ENCODE measurements at regions not wholly inside any gene's neighbourhood (a gene's known extent, or its start where the extent isn't known, plus 50 kb on each side); places are given as distances from the start of the nearest gene placed in this dataset.
A peak's percentile ranks its signal among the peaks of the same experiment; 100 is the strongest.

DNA sequence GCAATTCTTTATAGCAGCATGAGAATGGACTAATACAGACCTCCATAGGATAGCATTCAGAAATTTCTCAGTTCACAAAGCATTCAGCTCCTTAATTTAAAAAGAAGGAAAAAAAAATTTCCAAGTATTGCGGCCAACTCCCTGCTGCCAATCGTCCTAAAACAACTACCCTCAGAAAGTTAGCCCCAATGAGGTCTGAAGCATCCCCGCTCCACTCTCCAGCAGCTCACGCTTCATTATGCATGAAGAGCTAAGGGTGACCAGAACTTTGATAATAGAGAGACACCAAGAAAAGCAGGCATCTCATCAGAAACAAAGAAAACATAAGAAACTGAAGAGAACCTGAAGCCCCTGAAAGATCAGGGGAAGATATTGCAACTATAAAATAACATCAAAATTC, 172.8 kb upstream of the NUDT4 start:
- DNase-seq (no peak), ATAC-seq (no peak)
- no peaks in the 10 kb centered on the region for H3K9me3 ChIP-seq (ENCODE audit: control insufficient read depth, low read length)
- intact Hi-C loops (cut with DNase I), result no loop called here
- H3K4me3 ChIP-seq (ENCODE audit: low read length), result no peak overlapping the region
- H3K27me3 ChIP-seq (ENCODE audit: control insufficient read depth, insufficient read depth), result no peaks in the 10 kb centered on the region
- WGBS, result 91% methylated on average over 4 of the region's 4 CpGs
- no peak overlapping the region for H3K27ac ChIP-seq (ENCODE audit: low read length)
- H3K4me1 ChIP-seq (ENCODE audit: control insufficient read depth, insufficient read depth, low read length), result peaks cover 10% of the 10 kb centered on the region

DNA sequence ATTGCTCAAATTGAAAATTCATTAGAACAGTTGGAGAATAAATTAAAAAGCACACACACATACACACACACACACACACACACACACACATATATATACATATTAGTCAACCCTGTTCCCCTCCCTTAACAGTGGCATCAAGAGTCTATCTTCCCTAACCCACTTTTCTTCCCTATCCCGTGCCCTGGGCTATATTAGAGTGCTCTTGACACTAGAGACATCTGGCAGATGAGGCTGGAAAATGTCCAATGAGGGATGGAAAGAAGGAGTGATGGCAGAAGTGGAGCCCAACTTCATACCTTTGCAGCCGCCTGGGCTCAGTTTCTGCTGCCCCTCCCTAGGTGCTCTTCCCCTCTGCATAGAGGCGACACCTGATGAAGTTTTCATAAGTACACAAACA, 172.4 kb upstream of the NUDT4 start:
- 75% methylated on average over 3 of the region's 3 CpGs for WGBS
- H3K9me3 ChIP-seq (ENCODE audit: control insufficient read depth, low read length), result no peaks in the 10 kb centered on the region
- no peak overlapping the region for H3K4me3 ChIP-seq (ENCODE audit: low read length)
- peak in 1 of 3 donors; percentile 42 for DNase-seq
- no peak overlapping the region for H3K27ac ChIP-seq (ENCODE audit: low read length)
- no peaks in the 10 kb centered on the region for H3K27me3 ChIP-seq (ENCODE audit: control insufficient read depth, insufficient read depth)
- H3K4me1 ChIP-seq (ENCODE audit: control insufficient read depth, insufficient read depth, low read length), result peaks cover 6% of the 10 kb centered on the region
- intact Hi-C loops (cut with DNase I), result no loop called here
- peak; percentile 77 to 79 for ATAC-seq

DNA sequence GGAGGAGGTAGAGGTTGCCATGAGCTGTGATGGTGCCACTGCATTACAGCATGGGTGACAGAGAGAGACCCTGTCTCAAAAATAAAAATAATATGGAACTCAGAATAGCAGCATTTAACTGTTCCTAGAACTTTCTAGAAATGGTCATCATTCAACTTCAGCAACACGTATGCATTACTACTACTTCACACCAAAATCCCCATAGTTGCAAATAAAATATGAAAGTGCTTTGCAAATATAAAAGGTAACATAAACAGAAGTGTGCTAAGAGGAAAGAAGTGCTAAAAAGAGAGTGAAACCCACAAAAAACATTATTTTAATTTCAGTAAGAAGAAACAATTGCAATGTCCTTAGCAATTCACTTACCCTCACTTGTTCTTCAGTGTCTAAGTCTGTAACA, 169.7 kb upstream of the NUDT4 start:
- Histone ChIP-seq H3K27ac (ENCODE audit: low read length) (no peak overlapping the region), H3K4me1 (ENCODE audit: control insufficient read depth, insufficient read depth, low read length) (peaks cover 3% of the 10 kb centered on the region), H3K4me3 (ENCODE audit: low read length) (no peak overlapping the region), H3K9me3 (ENCODE audit: control insufficient read depth, low read length) (no peaks in the 10 kb centered on the region), H3K27me3 (ENCODE audit: control insufficient read depth, insufficient read depth) (no peaks in the 10 kb centered on the region)
- no peak for DNase-seq
- WGBS, result 93% methylated on average over 1 of the region's 1 CpG
- no peak for ATAC-seq
- intact Hi-C loops (cut with DNase I), result no loop called here

DNA sequence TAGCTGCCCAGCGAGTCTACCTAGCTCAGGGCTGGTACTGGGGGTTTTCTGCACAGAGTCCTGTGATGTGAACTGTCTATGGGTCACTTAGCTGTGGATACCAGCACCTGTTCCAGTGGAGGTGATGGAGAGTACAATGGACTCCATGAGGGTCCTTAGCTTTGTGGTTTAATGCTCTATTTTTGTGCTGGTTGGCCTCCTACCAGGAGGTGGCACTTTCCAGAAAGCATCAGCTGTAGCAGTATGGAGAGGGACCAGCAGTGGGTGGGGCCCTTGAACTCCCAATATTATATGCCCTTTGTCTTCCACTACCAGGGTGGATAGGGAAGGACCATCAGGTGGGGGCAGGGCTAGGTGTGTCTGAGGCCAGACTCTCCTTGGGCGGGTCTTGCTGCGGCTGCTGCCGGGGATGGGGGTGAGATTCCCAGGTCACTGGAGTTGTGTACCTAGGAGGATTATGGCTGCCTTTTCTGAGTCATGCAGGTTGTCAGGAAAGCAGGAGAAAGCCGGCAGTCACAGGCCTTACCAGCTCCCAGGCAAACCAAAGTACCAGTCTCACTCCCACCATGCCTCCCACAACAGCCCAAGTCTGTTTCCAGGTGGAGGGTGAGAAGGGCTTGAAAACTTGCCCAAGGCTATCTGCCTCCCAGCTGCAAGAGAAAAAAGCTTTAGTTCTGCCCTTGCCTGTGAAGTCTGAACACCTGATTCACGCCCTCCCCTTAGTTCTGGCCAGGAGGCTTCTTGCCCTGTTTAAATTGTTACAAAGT, 163.0 kb upstream of the NUDT4 start:
- 93% methylated on average over 6 of the region's 6 CpGs for WGBS
- H3K9me3 ChIP-seq (ENCODE audit: control insufficient read depth, low read length), result no peaks in the 10 kb centered on the region
- no peak for ATAC-seq
- no peaks in the 10 kb centered on the region for H3K27me3 ChIP-seq (ENCODE audit: control insufficient read depth, insufficient read depth)
- no peaks in the 10 kb centered on the region for H3K4me1 ChIP-seq (ENCODE audit: control insufficient read depth, insufficient read depth, low read length)
- no peak overlapping the region for H3K4me3 ChIP-seq (ENCODE audit: low read length)
- H3K27ac ChIP-seq (ENCODE audit: low read length), result no peak overlapping the region
- intact Hi-C loops (cut with DNase I), result no loop called here
- DNase-seq, result no peak

DNA sequence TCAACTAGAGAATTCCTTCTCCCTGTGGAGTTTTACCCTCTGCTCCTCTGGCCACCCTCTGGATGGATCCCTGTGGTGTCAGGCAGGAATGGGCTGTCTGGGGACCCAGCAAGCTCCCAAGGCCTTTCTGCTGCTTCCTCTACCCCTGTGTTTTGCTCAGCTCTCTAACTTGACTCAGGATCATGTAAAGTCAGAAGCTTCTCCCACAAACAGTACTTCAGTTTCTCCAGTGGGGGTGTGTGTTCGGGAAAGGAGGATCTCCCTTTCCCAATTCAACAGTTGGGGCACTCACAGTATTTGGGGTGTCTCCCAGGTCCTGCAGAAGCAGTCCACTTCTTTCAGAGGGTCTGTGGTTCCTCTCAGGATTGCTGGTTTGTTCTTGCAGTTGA, 162.4 kb upstream of the NUDT4 start:
- 93% methylated on average over 1 of the region's 1 CpG for WGBS
- Histone ChIP-seq H3K4me3 (ENCODE audit: low read length) (no peak overlapping the region), H3K27me3 (ENCODE audit: control insufficient read depth, insufficient read depth) (no peaks in the 10 kb centered on the region), H3K4me1 (ENCODE audit: control insufficient read depth, insufficient read depth, low read length) (no peaks in the 10 kb centered on the region), H3K27ac (ENCODE audit: low read length) (no peak overlapping the region), H3K9me3 (ENCODE audit: control insufficient read depth, low read length) (no peaks in the 10 kb centered on the region)
- ATAC-seq (no peak), DNase-seq (no peak)
- intact Hi-C loops (cut with DNase I), result no loop called here

DNA sequence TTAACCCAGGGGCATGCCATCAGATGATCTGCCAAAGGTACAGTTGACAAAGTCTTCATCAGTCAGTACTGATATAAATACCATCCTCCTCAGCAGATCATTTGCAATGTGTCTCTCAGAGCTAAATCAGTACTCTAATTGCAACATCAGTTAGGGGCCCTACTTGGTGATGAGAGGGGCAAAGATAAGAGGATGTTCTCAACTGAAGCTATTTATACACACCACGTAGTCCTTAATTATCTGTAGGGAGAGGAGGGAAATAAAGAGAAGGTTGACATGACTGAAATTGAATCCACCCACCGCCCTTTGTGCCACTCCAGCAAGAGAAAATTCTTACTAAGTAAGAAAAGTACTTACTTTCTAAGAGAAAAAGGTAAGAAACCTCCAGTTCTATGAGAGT, 157.8 kb upstream of the NUDT4 start:
- peak; percentile 94 for ATAC-seq

DNA sequence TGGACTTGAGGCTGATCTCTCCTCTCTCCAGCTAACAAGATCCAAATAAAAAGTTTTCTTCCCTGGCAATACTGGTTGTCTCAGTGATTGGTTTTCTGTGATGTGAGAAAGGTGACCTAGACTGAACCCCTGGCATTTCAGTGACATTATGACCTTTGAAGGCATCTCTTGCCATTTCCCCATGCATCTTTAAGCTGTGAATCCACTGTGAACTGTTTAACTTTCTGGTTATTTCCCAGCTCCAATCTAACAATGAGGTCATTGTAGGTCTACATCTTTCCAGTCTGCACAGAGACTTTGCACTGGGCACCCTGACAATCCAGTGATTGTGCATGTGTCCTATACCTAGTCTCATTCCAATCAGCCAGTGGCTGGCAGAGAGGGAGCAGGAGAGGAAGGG, 155.9 kb upstream of the NUDT4 start:
- no peak for DNase-seq
- H3K4me3 ChIP-seq (ENCODE audit: low read length), result no peak overlapping the region
- ATAC-seq, result no peak
- no peaks in the 10 kb centered on the region for H3K4me1 ChIP-seq (ENCODE audit: control insufficient read depth, insufficient read depth, low read length)
- intact Hi-C loops (cut with DNase I), result no loop called here
- H3K27me3 ChIP-seq (ENCODE audit: control insufficient read depth, insufficient read depth), result no peaks in the 10 kb centered on the region
- no peaks in the 10 kb centered on the region for H3K9me3 ChIP-seq (ENCODE audit: control insufficient read depth, low read length)
- no peak overlapping the region for H3K27ac ChIP-seq (ENCODE audit: low read length)

More for the DNA sequence above, 157.8 kb upstream of the NUDT4 start:
- intact Hi-C loops (cut with DNase I), result no loop called here
- 44% methylated on average over 2 of the region's 2 CpGs for WGBS
- Histone ChIP-seq H3K4me3 (ENCODE audit: low read length) (no peak overlapping the region), H3K27ac (ENCODE audit: low read length) (no peak overlapping the region), H3K9me3 (ENCODE audit: control insufficient read depth, low read length) (no peaks in the 10 kb centered on the region), H3K27me3 (ENCODE audit: control insufficient read depth, insufficient read depth) (no peaks in the 10 kb centered on the region), H3K4me1 (ENCODE audit: control insufficient read depth, insufficient read depth, low read length) (no peaks in the 10 kb centered on the region)
- DNase-seq, result no peak

DNA sequence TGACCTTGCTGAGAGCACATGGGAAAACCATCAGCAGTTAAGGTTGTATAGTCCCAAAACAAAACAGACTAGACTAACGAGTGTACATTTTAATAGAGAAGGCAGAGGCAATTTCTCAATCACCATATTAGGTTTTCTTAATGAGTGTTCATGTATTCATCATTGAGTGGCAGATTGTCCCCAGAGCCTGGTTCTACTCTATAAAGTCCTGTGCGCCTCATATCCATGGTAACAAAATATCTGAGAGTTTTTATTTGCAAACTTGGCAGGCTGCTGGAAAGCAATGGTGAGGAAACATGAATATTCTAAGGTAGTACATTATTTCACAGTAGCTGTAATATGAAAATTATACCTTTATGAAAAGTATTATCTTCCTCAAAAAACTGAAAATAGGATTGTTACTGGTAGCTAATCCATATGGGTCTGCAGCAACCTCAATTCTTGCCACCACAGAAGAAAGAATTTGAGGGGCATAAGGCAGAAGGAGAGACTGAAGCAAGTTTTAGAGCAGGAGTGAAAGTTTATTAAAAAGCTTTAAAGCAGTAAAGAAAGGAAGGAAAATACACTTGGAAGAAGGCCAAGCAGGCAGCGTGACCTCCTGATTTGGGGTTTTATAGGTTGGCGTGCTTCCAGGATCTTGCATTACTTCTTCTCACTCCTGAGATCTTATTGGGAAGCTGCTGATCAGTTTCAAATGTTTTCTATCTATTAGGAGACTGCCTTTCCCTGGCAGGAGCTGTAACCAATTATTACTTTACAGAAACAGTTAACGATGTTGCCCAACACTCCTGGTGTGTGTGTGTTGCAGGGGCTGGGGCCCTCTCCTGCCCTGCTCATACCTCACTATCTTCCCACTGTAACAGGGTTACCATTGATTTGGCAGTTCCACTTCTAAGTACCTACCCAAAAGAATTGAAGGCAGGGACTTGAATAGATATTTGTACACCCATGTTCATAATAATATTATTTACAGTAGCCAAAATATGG, 154.0 kb upstream of the NUDT4 start:
- WGBS, result 43% methylated on average over 5 of the region's 5 CpGs
- Histone ChIP-seq H3K9me3 (ENCODE audit: control insufficient read depth, low read length) (no peaks in the 10 kb centered on the region), H3K4me3 (ENCODE audit: low read length) (no peak overlapping the region), H3K27me3 (ENCODE audit: control insufficient read depth, insufficient read depth) (no peaks in the 10 kb centered on the region), H3K27ac (ENCODE audit: low read length) (no peak overlapping the region), H3K4me1 (ENCODE audit: control insufficient read depth, insufficient read depth, low read length) (no peaks in the 10 kb centered on the region)
- DNase-seq (no peak), ATAC-seq (no peak)
- intact Hi-C loops (cut with DNase I), result no loop called here

DNA sequence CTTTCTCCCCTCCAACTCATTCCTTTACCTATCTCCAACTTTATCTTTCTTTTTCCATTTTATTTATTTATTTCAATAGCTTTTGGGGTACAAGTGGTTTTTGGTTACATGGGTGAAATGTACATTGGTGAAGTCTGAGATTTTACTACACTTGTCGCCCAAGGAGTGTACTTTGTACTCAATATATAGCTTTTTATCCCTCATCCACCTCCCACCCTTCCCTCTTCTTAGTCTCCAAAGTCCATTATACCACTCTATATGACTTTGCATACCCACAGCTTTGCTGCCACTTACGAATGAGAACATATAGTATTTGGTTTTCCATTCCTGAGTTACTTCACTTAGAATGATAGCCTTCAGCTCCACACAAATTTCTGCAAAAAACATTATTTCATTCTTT, 152.6 kb upstream of the NUDT4 start:
- Histone ChIP-seq H3K27ac (ENCODE audit: low read length) (no peak overlapping the region), H3K4me1 (ENCODE audit: control insufficient read depth, insufficient read depth, low read length) (no peaks in the 10 kb centered on the region)
- ATAC-seq, result no peak

DNA sequence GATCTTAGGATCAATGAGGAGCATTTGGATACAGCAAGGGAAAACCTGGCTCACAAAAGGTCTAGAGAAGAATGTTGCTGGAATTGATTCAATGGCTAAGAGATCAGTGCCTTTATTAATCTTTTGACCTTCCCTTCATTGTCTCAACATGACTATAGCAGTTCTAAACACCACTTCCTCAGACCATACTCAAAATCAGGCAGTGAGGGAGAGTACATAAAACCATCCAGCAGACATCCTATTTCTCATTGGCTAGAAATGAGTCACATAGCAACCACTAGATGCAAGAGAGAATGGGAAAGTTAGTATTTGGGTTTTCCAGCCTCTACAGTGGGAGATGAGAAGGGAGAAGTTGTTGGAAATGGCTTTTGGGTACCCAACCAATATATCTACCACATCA, 151.4 kb upstream of the NUDT4 start:
- no peaks in the 10 kb centered on the region for H3K9me3 ChIP-seq (ENCODE audit: control insufficient read depth, low read length)
- ATAC-seq (no peak), DNase-seq (no peak)
- no peaks in the 10 kb centered on the region for H3K27me3 ChIP-seq (ENCODE audit: control insufficient read depth, insufficient read depth)
- H3K27ac ChIP-seq (ENCODE audit: low read length), result no peak overlapping the region
- no peak overlapping the region for H3K4me3 ChIP-seq (ENCODE audit: low read length)
- intact Hi-C loops (cut with DNase I), result no loop called here
- H3K4me1 ChIP-seq (ENCODE audit: control insufficient read depth, insufficient read depth, low read length), result no peaks in the 10 kb centered on the region

More for the DNA sequence above, 152.6 kb upstream of the NUDT4 start:
- no peak for DNase-seq
- Histone ChIP-seq H3K27me3 (ENCODE audit: control insufficient read depth, insufficient read depth) (no peaks in the 10 kb centered on the region), H3K4me3 (ENCODE audit: low read length) (no peak overlapping the region), H3K9me3 (ENCODE audit: control insufficient read depth, low read length) (no peaks in the 10 kb centered on the region)
- 97% methylated on average over 2 of the region's 2 CpGs for WGBS
- intact Hi-C loops (cut with DNase I), result no loop called here

DNA sequence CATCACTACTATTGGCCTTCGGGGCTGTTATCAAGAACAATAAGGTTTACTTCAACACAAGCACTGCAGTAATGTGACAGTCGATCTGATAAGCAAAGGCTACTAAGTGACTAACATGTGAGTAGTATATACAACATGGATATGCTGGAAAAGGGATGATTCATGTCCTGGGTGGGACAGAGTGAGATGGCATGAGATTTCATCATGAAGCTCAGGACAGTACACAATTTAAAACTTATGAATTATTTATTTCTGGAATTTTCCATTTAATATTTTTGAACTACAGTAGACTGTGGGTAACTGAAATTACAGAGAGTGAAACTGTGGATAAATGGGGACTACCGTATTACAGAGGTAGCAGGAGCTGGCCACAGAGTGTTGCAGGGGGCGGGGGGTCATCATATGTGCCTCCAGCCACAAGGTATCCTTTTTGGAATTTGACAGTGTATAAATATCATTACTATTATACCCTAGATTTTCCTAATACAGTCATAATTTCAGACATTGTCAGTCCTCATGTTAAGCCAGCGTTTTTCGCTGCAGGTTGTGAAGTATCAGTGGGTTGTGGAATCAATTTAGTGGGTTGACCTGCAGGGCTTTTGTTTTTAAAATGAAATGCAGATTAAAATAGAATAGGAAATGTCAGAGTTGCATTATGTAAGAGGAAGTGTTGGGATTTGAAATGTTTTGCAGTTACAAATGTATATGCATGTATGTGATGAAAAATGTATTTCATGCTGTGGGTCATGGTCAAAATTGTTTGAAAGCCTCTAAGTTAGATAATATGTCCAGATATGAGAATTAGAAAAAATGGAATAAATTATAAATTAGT, 148.0 kb upstream of the NUDT4 start:
- DNase-seq (no peak), ATAC-seq (no peak)
- WGBS, result 74% methylated on average over 6 of the region's 6 CpGs
- Histone ChIP-seq H3K9me3 (ENCODE audit: control insufficient read depth, low read length) (no peaks in the 10 kb centered on the region), H3K27me3 (ENCODE audit: control insufficient read depth, insufficient read depth) (no peaks in the 10 kb centered on the region), H3K4me3 (ENCODE audit: low read length) (no peak overlapping the region), H3K4me1 (ENCODE audit: control insufficient read depth, insufficient read depth, low read length) (no peaks in the 10 kb centered on the region), H3K27ac (ENCODE audit: low read length) (no peak overlapping the region)
- intact Hi-C loops (cut with DNase I), result no loop called here
